ENCODE measurements at regions not wholly inside any gene's neighbourhood (a gene's known extent, or its start where the extent isn't known, plus 50 kb on each side); places are given as distances from the start of the nearest gene placed in this dataset.

GRCh38 chr6:95093154-95093553 lies 484.2 kb upstream of the MANEA start:
- POLR2A ChIA-PET: interaction anchor here (0.6 kb wide), 1 partner anchor 1559 kb away, joined by 3 read pairs; no protein-coding TSS in a partner anchor
- Histone ChIP-seq H3K4me3 (ENCODE audit: low read depth, low read length, poor library complexity, severe bottlenecking) (no peak overlapping the region), H3K4me2 (ENCODE audit: low read length) (no peak overlapping the region), H3K79me2 (ENCODE audit: insufficient read depth, low read depth, low read length) (no peaks in the 10 kb centered on the region), H3K36me3 (ENCODE audit: insufficient read depth, low read length) (no peaks in the 10 kb centered on the region), H3K27ac (ENCODE audit: low read depth, low read length, poor library complexity, severe bottlenecking) (no peak overlapping the region), H3K9me3 (ENCODE audit: low read length) (no peaks in the 10 kb centered on the region), H3K4me1 (ENCODE audit: insufficient read depth, low read length, poor library complexity, severe bottlenecking) (no peaks in the 10 kb centered on the region), H2AFZ (ENCODE audit: low read length) (no peak overlapping the region), H3K9me2 (ENCODE audit: insufficient read depth, low read length) (no peaks in the 10 kb centered on the region), H4K20me1 (ENCODE audit: insufficient read depth, low read length) (no peaks in the 10 kb centered on the region)
- no peak for DNase-seq (ENCODE audit: low spot score)
- CTCF ChIA-PET (ENCODE audit: unreplicated experiment): no interaction called here
- intact Hi-C loops (cut with micrococcal nuclease; ENCODE audit: unreplicated experiment): no loop called here
- no peak for TF ChIP-seq EZH2phosphoT487 (IDR thresholded peaks at IDR 0.05; ENCODE audit: borderline replicate concordance, low read depth, low read length)
- TF ChIP-seq, protein P1, sequence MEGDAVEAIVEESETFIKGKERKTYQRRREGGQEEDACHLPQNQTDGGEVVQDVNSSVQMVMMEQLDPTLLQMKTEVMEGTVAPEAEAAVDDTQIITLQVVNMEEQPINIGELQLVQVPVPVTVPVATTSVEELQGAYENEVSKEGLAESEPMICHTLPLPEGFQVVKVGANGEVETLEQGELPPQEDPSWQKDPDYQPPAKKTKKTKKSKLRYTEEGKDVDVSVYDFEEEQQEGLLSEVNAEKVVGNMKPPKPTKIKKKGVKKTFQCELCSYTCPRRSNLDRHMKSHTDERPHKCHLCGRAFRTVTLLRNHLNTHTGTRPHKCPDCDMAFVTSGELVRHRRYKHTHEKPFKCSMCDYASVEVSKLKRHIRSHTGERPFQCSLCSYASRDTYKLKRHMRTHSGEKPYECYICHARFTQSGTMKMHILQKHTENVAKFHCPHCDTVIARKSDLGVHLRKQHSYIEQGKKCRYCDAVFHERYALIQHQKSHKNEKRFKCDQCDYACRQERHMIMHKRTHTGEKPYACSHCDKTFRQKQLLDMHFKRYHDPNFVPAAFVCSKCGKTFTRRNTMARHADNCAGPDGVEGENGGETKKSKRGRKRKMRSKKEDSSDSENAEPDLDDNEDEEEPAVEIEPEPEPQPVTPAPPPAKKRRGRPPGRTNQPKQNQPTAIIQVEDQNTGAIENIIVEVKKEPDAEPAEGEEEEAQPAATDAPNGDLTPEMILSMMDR (conservative IDR thresholded peaks at IDR 0.05; ENCODE audit: low read length): no peak
- no TSS peak for BruUV-seq (replicated peaks)

DNA sequence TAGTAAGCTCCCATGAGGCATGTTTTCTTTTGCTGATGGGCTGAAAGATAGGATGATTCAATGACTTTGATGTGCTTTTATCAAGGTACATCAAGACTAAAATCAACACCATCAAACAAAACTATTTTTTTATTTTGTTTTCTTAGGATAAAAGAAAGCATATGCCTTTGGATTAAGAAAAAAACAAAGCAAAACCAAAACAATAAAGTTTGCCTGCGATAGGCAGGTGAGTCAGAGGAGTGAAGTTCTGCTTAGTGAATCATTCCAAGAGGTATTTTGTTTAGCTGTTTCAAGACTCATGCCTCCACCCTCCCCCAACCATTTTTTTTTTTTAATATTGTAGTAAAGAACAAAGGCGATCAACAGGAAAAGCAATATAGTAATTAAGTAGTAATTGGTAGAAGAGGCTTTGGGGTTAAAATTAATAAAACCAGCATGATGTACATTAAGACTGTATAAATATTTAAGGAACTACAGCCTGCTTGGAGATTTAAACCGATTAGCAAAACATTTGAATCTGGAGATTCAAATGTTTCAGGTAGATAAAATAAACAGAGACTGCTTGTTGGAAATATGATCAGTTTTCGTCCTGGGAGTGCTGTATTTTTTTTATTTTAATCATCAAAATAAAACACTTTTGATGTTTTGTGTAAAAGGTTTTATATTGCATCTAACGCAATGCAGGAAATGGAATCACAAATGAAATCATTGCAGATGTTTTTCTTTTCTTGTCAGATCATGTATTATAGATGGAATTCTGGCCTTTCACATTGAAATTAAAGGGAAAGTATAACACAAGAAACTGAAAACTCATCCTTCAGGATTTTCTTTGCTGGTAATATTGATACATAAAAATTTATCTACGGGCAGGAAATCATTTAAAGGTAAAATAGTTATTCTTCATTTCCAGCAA lies 482.3 kb upstream of the MANEA start:
- Histone ChIP-seq H3K4me1 (ENCODE audit: insufficient read depth, low read length, poor library complexity, severe bottlenecking) (no peaks in the 10 kb centered on the region), H2AFZ (ENCODE audit: low read length) (no peak overlapping the region), H3K4me2 (ENCODE audit: low read length) (no peak overlapping the region), H3K9me3 (ENCODE audit: low read length) (no peaks in the 10 kb centered on the region), H3K36me3 (ENCODE audit: insufficient read depth, low read length) (no peaks in the 10 kb centered on the region), H3K79me2 (ENCODE audit: insufficient read depth, low read depth, low read length) (no peaks in the 10 kb centered on the region), H3K4me3 (ENCODE audit: low read depth, low read length, poor library complexity, severe bottlenecking) (no peak overlapping the region), H3K9me2 (ENCODE audit: insufficient read depth, low read length) (no peaks in the 10 kb centered on the region), H4K20me1 (ENCODE audit: insufficient read depth, low read length) (no peaks in the 10 kb centered on the region), H3K27ac (ENCODE audit: low read depth, low read length, poor library complexity, severe bottlenecking) (no peak overlapping the region)
- POLR2A ChIA-PET: interaction anchor here (0.7 kb wide), 1 partner anchor 1489 kb away, joined by 3 read pairs; no protein-coding TSS in a partner anchor
- CTCF ChIA-PET (ENCODE audit: unreplicated experiment): no interaction called here
- TF ChIP-seq, protein P1 (conservative IDR thresholded peaks at IDR 0.05; ENCODE audit: low read length): no peak
- no peak for TF ChIP-seq EZH2phosphoT487 (IDR thresholded peaks at IDR 0.05; ENCODE audit: borderline replicate concordance, low read depth, low read length)
- no TSS peak for BruUV-seq (replicated peaks)
- intact Hi-C loops (cut with micrococcal nuclease; ENCODE audit: unreplicated experiment): no loop called here
- DNase-seq (ENCODE audit: low spot score): no peak

- Histone ChIP-seq H2AFZ (ENCODE audit: low read length) (no peak overlapping the region), H3K36me3 (ENCODE audit: insufficient read depth, low read length) (no peaks in the 10 kb centered on the region), H3K9me3 (ENCODE audit: low read length) (no peaks in the 10 kb centered on the region), H3K4me1 (ENCODE audit: insufficient read depth, low read length, poor library complexity, severe bottlenecking) (no peaks in the 10 kb centered on the region), H3K9me2 (ENCODE audit: insufficient read depth, low read length) (no peaks in the 10 kb centered on the region), H4K20me1 (ENCODE audit: insufficient read depth, low read length) (no peaks in the 10 kb centered on the region), H3K4me2 (ENCODE audit: low read length) (no peak overlapping the region), H3K79me2 (ENCODE audit: insufficient read depth, low read depth, low read length) (no peaks in the 10 kb centered on the region), H3K4me3 (ENCODE audit: low read depth, low read length, poor library complexity, severe bottlenecking) (no peak overlapping the region), H3K27ac (ENCODE audit: low read depth, low read length, poor library complexity, severe bottlenecking) (no peak overlapping the region)
- DNase-seq (ENCODE audit: low spot score): no peak
- no TSS peak for BruUV-seq (replicated peaks)
- ChIA-PET CTCF (ENCODE audit: unreplicated experiment) (no interaction called here), POLR2A (interaction anchor here (1.0 kb wide), 1 partner anchor 9 kb away, joined by 3 read pairs; no protein-coding TSS in a partner anchor)
- intact Hi-C loops (cut with micrococcal nuclease; ENCODE audit: unreplicated experiment): no loop called here
- no peak for TF ChIP-seq EZH2phosphoT487 (IDR thresholded peaks at IDR 0.05; ENCODE audit: borderline replicate concordance, low read depth, low read length)
- TF ChIP-seq, protein P1 (conservative IDR thresholded peaks at IDR 0.05; ENCODE audit: low read length): no peak
Observed at GRCh38 chr6:95095855-95096254, 481.5 kb upstream of the MANEA start.

Data from OCI-LY7 (cell line).